ENCODE measurements at regions not wholly inside any gene's neighbourhood (a gene's known extent, or its start where the extent isn't known, plus 50 kb on each side); places are given as distances from the start of the nearest gene placed in this dataset.

- Mint-ChIP-seq H3K27ac (no peak overlapping the region), H3K36me3 (ENCODE audit: insufficient read depth) (no peaks in the 10 kb centered on the region), H3K27me3 (peaks cover 8% of the 10 kb centered on the region), H3K9me3 (ENCODE audit: low read depth) (peaks cover 15% of the 10 kb centered on the region), H3K4me3 (ENCODE audit: low read depth) (no peak overlapping the region), H3K4me1 (ENCODE audit: low read depth) (peaks cover 5% of the 10 kb centered on the region)
- DNase-seq (ENCODE audit: low spot score, unreplicated experiment) = no peak
- TF ChIP-seq CTCF (IDR thresholded peaks at IDR 0.05; ENCODE audit: unreplicated experiment) = no peak
Observed at GRCh38 chr15:57873564-57874209, 167.2 kb downstream of the POLR2M start.

DNA sequence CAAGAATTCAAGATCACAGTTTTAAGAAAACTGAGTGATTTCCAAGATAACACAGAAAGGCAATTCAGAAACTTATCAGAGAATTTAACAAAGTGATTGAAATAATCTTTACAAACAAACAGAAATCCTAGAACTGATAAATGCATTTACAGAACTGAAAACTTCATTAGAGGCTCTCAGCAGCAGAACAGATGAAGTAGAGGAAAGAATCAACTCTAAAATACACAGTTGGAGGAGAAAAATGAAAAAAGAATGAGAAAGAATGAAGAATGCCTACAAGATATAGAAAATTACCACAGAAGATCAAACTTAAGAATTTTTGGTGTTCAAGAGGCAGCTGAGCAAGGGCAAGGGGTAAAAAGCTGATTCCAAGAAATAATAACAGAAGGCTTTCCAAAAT, 168.8 kb downstream of the POLR2M start:
- Mint-ChIP-seq H3K27ac (no peak overlapping the region), H3K9me3 (ENCODE audit: low read depth) (peaks cover 14% of the 10 kb centered on the region), H3K27me3 (peaks cover 8% of the 10 kb centered on the region), H3K36me3 (ENCODE audit: insufficient read depth) (no peaks in the 10 kb centered on the region), H3K4me1 (ENCODE audit: low read depth) (peaks cover 3% of the 10 kb centered on the region), H3K4me3 (ENCODE audit: low read depth) (no peak overlapping the region)
- DNase-seq (ENCODE audit: low spot score, unreplicated experiment) = no peak
- TF ChIP-seq CTCF (IDR thresholded peaks at IDR 0.05; ENCODE audit: unreplicated experiment) = no peak

DNA sequence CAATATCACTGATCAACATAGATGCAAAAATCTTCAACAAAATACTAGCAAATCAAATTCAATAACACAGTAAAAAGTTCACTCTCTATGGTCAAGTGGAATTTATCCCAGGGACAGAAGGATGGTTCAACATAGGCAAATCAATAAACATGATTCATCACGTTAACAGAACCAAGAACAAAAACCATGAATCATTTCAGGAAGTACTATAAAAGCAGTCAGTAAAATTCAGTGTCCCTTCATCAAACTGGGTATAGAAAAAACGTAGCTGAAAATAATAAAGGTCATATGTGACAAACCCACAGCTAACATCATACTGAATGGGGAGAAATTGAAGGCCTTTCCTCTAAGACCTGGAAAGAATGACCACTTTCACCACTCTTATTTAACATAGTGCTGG, 172.1 kb downstream of the POLR2M start:
- no peak overlapping the region for H3K27ac Mint-ChIP-seq
- H3K27me3 Mint-ChIP-seq = no peaks in the 10 kb centered on the region
- H3K4me1 Mint-ChIP-seq (ENCODE audit: low read depth) = no peaks in the 10 kb centered on the region
- H3K36me3 Mint-ChIP-seq (ENCODE audit: insufficient read depth) = no peaks in the 10 kb centered on the region
- no peak for DNase-seq (ENCODE audit: low spot score, unreplicated experiment)
- no peak overlapping the region for H3K4me3 Mint-ChIP-seq (ENCODE audit: low read depth)
- no peak for TF ChIP-seq CTCF (IDR thresholded peaks at IDR 0.05; ENCODE audit: unreplicated experiment)
- peaks cover 14% of the 10 kb centered on the region for H3K9me3 Mint-ChIP-seq (ENCODE audit: low read depth)

DNA sequence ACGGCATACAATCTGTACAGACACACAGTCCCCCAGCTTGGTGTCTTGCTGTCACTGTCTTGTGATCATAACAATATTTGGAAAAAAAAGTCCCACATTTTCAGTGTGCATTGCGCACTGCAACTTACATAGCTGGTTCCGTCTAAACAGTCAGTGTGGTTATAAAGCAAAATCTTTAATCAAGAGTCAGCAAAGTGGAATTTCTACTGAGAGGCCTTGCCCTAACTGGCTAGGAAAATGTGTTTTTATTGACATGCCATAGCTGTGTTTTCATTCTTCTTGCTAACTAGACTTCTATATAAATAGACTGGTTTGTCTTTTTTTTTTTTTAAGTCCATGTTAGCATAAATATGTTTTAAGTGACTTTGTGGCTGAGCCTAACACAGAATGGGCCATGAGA, 174.8 kb downstream of the POLR2M start:
- Mint-ChIP-seq H3K9me3 (ENCODE audit: low read depth) (peaks cover 4% of the 10 kb centered on the region), H3K4me1 (ENCODE audit: low read depth) (no peaks in the 10 kb centered on the region)

GRCh38 chr15:57881972-57882371, 175.5 kb downstream of the POLR2M start:
- no peak for TF ChIP-seq CTCF (IDR thresholded peaks at IDR 0.05; ENCODE audit: unreplicated experiment)
- Mint-ChIP-seq H3K4me3 (ENCODE audit: low read depth) (no peak overlapping the region), H3K27me3 (peaks cover 14% of the 10 kb centered on the region), H3K36me3 (ENCODE audit: insufficient read depth) (no peaks in the 10 kb centered on the region), H3K27ac (no peak overlapping the region), H3K9me3 (ENCODE audit: low read depth) (peaks cover 3% of the 10 kb centered on the region), H3K4me1 (ENCODE audit: low read depth) (no peaks in the 10 kb centered on the region)
- no peak for DNase-seq (ENCODE audit: low spot score, unreplicated experiment)

More for the DNA sequence above, 174.8 kb downstream of the POLR2M start:
- Mint-ChIP-seq H3K4me3 (ENCODE audit: low read depth) (no peak overlapping the region), H3K36me3 (ENCODE audit: insufficient read depth) (no peaks in the 10 kb centered on the region), H3K27me3 (peaks cover 14% of the 10 kb centered on the region), H3K27ac (no peak overlapping the region)
- no peak for TF ChIP-seq CTCF (IDR thresholded peaks at IDR 0.05; ENCODE audit: unreplicated experiment)
- DNase-seq (ENCODE audit: low spot score, unreplicated experiment) = no peak

All from progenitor cell of endocrine pancreas (in vitro differentiated cells).